DOHH2 (cell line): ENCODE measurements at regions not wholly inside any gene's neighbourhood (a gene's known extent, or its start where the extent isn't known, plus 50 kb on each side); places are given as distances from the start of the nearest gene placed in this dataset.

ENCODE experiments used
- H3F3A ChIP-seq: fragments of 200-600 bp; sonication (generic), shearing (Covaris generic); 2 replicates; pipeline ENCODE4 v1.6.0; 2016; ENCODE audit warnings: antibody characterized with exemption, mild to moderate bottlenecking; ENCODE audit not compliant: control insufficient read depth, insufficient read depth
- H3K27ac ChIP-seq: fragments of 200-600 bp; sonication (generic); 2 replicates; pipeline ENCODE4 v1.5.1; 2014; ENCODE audit warnings: low read depth, mild to moderate bottlenecking, low read length, moderate library complexity
- H3K27me3 ChIP-seq: fragments of 200-600 bp; sonication (generic); 2 replicates; pipeline ENCODE4 v1.6.1; 2014; ENCODE audit warnings: mild to moderate bottlenecking, low read length, mixed read lengths; ENCODE audit not compliant: control insufficient read depth
- H3K36me3 ChIP-seq: fragments of 200-600 bp; sonication (generic); 2 replicates; pipeline ENCODE4 v1.6.1; 2014; ENCODE audit warnings: mild to moderate bottlenecking, low read length, moderate library complexity, mixed read lengths; ENCODE audit not compliant: control insufficient read depth
- H3K4me1 ChIP-seq: fragments of 200-600 bp; sonication (generic); 2 replicates; pipeline ENCODE4 v1.6.1; 2014; ENCODE audit warnings: mild to moderate bottlenecking, low read length, mixed read lengths; ENCODE audit not compliant: control insufficient read depth
- H3K4me2 ChIP-seq: fragments of 200-600 bp; sonication (generic); 2 replicates; pipeline ENCODE4 v1.6.0; 2014; ENCODE audit warnings: mild to moderate bottlenecking, low read length, moderate library complexity
- H3K4me3 ChIP-seq: fragments of 200-600 bp; sonication (generic); 2 replicates; pipeline ENCODE4 v1.5.1; 2014; ENCODE audit warnings: mild to moderate bottlenecking, low read length, mixed read lengths
- H3K79me2 ChIP-seq: fragments of 200-600 bp; sonication (generic); 2 replicates; pipeline ENCODE4 v1.6.1; 2014; ENCODE audit warnings: mild to moderate bottlenecking, low read length, mixed read lengths; ENCODE audit not compliant: control insufficient read depth
- H3K9me2 ChIP-seq: fragments of 200-600 bp; sonication (generic); replicated peaks from 2 replicates; pipeline ENCODE4 v1.6.1; 2014; ENCODE audit warnings: mild to moderate bottlenecking, low read length, mixed read lengths; ENCODE audit not compliant: control insufficient read depth
- H3K9me3 ChIP-seq: fragments of 200-600 bp; sonication (generic); 2 replicates; pipeline ENCODE4 v1.6.1; 2014; ENCODE audit warnings: antibody characterized with exemption, low read length, mixed read lengths; ENCODE audit not compliant: control insufficient read depth, insufficient read depth
- H4K20me1 ChIP-seq: fragments of 200-600 bp; sonication (generic); 2 replicates; pipeline ENCODE4 v1.6.0; 2014; ENCODE audit warnings: low read depth, mild to moderate bottlenecking, antibody characterized with exemption, low read length, moderate library complexity; ENCODE audit not compliant: control insufficient read depth, insufficient read depth
- EZH2phosphoT487 ChIP-seq: fragments of 200-600 bp; sonication (generic); IDR thresholded peaks from 2 replicates; pipeline ENCODE4 v1.6.1; 2017; ENCODE audit warnings: borderline replicate concordance, mild to moderate bottlenecking, antibody characterized with exemption, low read length, moderate library complexity, mixed read lengths
- TF ChIP-seq, protein P1 (sequence below): fragments of 200-600 bp; sonication (generic); IDR thresholded peaks from one replicate; pipeline ENCODE4 v1.5.1; 2014; ENCODE audit warnings: antibody characterized with exemption, mild to moderate bottlenecking, low read depth, low read length; ENCODE audit not compliant: poor library complexity, severe bottlenecking

- Histone ChIP-seq H3K27ac (no peak overlapping the region), H3K4me1 (no peaks in the 10 kb centered on the region), H3K79me2 (no peaks in the 10 kb centered on the region), H3K27me3 (no peaks in the 10 kb centered on the region; the same call in 1 of the 2 replicates), H3K9me2 (no peaks in the 10 kb centered on the region), H3K4me2 (no peak overlapping the region), H3K4me3 (no peak overlapping the region), H3K9me3 (no peaks in the 10 kb centered on the region), H3F3A (no peaks in the 10 kb centered on the region), H3K36me3 (no peaks in the 10 kb centered on the region), H4K20me1 (no peaks in the 10 kb centered on the region)
- TF ChIP-seq, protein P1, sequence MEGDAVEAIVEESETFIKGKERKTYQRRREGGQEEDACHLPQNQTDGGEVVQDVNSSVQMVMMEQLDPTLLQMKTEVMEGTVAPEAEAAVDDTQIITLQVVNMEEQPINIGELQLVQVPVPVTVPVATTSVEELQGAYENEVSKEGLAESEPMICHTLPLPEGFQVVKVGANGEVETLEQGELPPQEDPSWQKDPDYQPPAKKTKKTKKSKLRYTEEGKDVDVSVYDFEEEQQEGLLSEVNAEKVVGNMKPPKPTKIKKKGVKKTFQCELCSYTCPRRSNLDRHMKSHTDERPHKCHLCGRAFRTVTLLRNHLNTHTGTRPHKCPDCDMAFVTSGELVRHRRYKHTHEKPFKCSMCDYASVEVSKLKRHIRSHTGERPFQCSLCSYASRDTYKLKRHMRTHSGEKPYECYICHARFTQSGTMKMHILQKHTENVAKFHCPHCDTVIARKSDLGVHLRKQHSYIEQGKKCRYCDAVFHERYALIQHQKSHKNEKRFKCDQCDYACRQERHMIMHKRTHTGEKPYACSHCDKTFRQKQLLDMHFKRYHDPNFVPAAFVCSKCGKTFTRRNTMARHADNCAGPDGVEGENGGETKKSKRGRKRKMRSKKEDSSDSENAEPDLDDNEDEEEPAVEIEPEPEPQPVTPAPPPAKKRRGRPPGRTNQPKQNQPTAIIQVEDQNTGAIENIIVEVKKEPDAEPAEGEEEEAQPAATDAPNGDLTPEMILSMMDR: no peak
- TF ChIP-seq EZH2phosphoT487: no peak
Measured at GRCh38 chrX:120021927-120022326, 55.6 kb downstream of the RHOXF2B start.

DNA sequence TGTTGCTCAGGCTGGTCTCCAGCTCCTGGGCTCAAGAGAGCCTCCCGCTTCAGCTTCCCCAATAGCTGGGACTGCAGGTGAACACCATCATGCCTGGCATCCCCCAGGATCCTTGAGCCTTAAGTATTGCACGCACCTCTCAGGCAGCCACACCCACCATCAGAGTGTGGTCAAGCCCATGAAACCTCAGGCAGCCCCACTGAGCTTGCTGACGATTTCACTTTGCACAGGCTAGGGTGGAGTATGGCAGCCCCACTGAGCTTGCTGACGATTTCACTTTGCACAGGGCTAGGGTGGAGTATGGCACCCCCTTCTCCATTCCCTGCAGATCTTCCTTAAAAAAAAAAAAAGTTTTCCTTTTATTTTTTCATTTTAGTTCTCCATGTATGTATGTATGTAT is 57.2 kb downstream of the RHOXF2B start:
- no peaks in the 10 kb centered on the region for H3K9me2 ChIP-seq
- no peak for TF ChIP-seq EZH2phosphoT487
- TF ChIP-seq, protein P1: no peak
- no peaks in the 10 kb centered on the region for H3K36me3 ChIP-seq
- no peaks in the 10 kb centered on the region for H3K9me3 ChIP-seq
- no peak overlapping the region for H3K27ac ChIP-seq
- no peaks in the 10 kb centered on the region for H3F3A ChIP-seq
- no peaks in the 10 kb centered on the region for H3K4me1 ChIP-seq
- H3K4me2 ChIP-seq: no peak overlapping the region
- no peaks in the 10 kb centered on the region; the same call in 1 of the 2 replicates for H3K27me3 ChIP-seq
- no peaks in the 10 kb centered on the region for H3K79me2 ChIP-seq
- H4K20me1 ChIP-seq: no peaks in the 10 kb centered on the region
- H3K4me3 ChIP-seq: no peak overlapping the region

DNA sequence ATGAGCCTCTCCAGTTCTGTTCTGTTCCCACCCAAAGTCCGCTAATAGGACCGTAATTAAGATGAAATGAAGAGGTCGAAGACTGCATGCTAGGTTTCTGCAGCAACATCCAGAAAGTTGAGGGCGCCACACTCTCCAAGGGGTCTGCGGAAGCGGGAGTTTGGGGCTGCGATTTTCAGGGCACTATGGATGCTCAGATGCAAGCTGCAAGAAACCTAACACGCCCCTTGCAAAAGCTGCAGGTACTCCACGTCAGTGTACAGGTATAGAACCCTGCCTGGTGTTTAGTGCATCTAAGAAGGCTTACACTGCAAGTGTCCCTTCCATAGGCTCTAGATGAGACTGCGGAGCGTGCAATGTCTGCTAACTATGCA is 61.4 kb downstream of the RHOXF2B start:
- Histone ChIP-seq H3F3A (no peaks in the 10 kb centered on the region), H3K4me3 (no peak overlapping the region), H3K27me3 (no peaks in the 10 kb centered on the region; the same call in 1 of the 2 replicates), H3K9me2 (no peaks in the 10 kb centered on the region), H3K36me3 (no peaks in the 10 kb centered on the region), H3K4me1 (no peaks in the 10 kb centered on the region), H3K4me2 (no peak overlapping the region), H3K9me3 (no peaks in the 10 kb centered on the region), H3K27ac (no peak overlapping the region), H3K79me2 (no peaks in the 10 kb centered on the region), H4K20me1 (no peaks in the 10 kb centered on the region)
- TF ChIP-seq, protein P1: no peak
- no peak for TF ChIP-seq EZH2phosphoT487
